ENCODE measurements at regions not wholly inside any gene's neighbourhood (a gene's known extent, or its start where the extent isn't known, plus 50 kb on each side); places are given as distances from the start of the nearest gene placed in this dataset.

- TF ChIP-seq CTCF (IDR thresholded peaks at IDR 0.05) = no peak
- TF ChIP-seq POLR2AphosphoS5 (IDR thresholded peaks at IDR 0.05) = no peak
- no peak for TF ChIP-seq POLR2A (IDR thresholded peaks at IDR 0.05)
Observed at GRCh38 chr1:81592233-81592632, 208.5 kb upstream of the ADGRL2 start.

Measured in breast epithelium (tissue), 3 donors.